Stimulated activated CD8-positive, alpha-beta memory T cell treated with anti-CD3 and anti-CD28 coated beads, Interleukin-7, amount 100 ng/mL, for 4 hours (primary cell): ENCODE measurements at regions not wholly inside any gene's neighbourhood (a gene's known extent, or its start where the extent isn't known, plus 50 kb on each side); places are given as distances from the start of the nearest gene placed in this dataset.

ENCODE experiments used
- DNase-seq, 2 donors: peaks; one replicate each; pipeline ENCODE4 v3.0.0-alpha.2; 2020; ENCODE audit warnings: low read depth in 2 of 2

- DNase-seq, result no peak
Measured at GRCh38 chr16:85173981-85174751, 61.9 kb upstream of the CIBAR2 start.

GRCh38 chr16:85174871-85175723 is 62.8 kb upstream of the CIBAR2 start:
- no peak for DNase-seq

GRCh38 chr16:85175724-85176233 is 63.5 kb upstream of the CIBAR2 start:
- DNase-seq, result no peak

- DNase-seq, result no peak
Measured at GRCh38 chr16:85176541-85177447, 64.5 kb upstream of the CIBAR2 start.

GRCh38 chr16:85177448-85177846 is 65.2 kb upstream of the CIBAR2 start:
- DNase-seq, result no peak

- no peak for DNase-seq
Measured at GRCh38 chr16:85178006-85178591, 65.8 kb upstream of the CIBAR2 start.

- DNase-seq, result no peak
Measured at GRCh38 chr16:85178596-85178995, 66.3 kb upstream of the CIBAR2 start.

- DNase-seq, result no peak
Measured at GRCh38 chr16:85179344-85180046, 67.2 kb upstream of the CIBAR2 start.

- DNase-seq, result no peak
Measured at GRCh38 chr16:85180047-85180826, 68.0 kb upstream of the CIBAR2 start.

- no peak for DNase-seq
Measured at GRCh38 chr16:85180827-85181738, 68.8 kb upstream of the CIBAR2 start.

GRCh38 chr16:85181739-85182129 is 69.5 kb upstream of the CIBAR2 start:
- DNase-seq, result no peak

- DNase-seq, result no peak
Measured at GRCh38 chr16:85182286-85182685, 70.0 kb upstream of the CIBAR2 start.

GRCh38 chr16:85182774-85183173 is 70.5 kb upstream of the CIBAR2 start:
- DNase-seq, result no peak

- no peak for DNase-seq
Measured at GRCh38 chr16:85183564-85183963, 71.3 kb upstream of the CIBAR2 start.

- no peak for DNase-seq
Measured at GRCh38 chr16:85184404-85184803, 72.1 kb upstream of the CIBAR2 start.

GRCh38 chr16:85185303-85186100 is 73.2 kb upstream of the CIBAR2 start:
- DNase-seq, result no peak

GRCh38 chr16:85187002-85187401 is 74.7 kb upstream of the CIBAR2 start:
- no peak for DNase-seq

GRCh38 chr16:85187447-85187846 is 75.2 kb upstream of the CIBAR2 start:
- DNase-seq, result no peak
